CD4-positive, alpha-beta T cell treated with Interleukin-1 beta for 1 hour (primary cell): ENCODE measurements at regions not wholly inside any gene's neighbourhood (a gene's known extent, or its start where the extent isn't known, plus 50 kb on each side); places are given as distances from the start of the nearest gene placed in this dataset.
"Not testable (repeated sequence)": the region's sequence is repeated elsewhere in the genome, so short reads cannot be mapped to it uniquely, and the experiment has no call there.

ENCODE experiments used
- DNase-seq, 2 donors: peaks; one replicate each; pipeline ENCODE4 v3.0.0-alpha.2; 2020 to 2022

- no peak for DNase-seq
Measured at GRCh38 chr6:15758631-15759215, 95.9 kb upstream of the DTNBP1 start.

GRCh38 chr6:15755526-15755925 lies 92.7 kb upstream of the DTNBP1 start:
- DNase-seq, result no peak

DNA sequence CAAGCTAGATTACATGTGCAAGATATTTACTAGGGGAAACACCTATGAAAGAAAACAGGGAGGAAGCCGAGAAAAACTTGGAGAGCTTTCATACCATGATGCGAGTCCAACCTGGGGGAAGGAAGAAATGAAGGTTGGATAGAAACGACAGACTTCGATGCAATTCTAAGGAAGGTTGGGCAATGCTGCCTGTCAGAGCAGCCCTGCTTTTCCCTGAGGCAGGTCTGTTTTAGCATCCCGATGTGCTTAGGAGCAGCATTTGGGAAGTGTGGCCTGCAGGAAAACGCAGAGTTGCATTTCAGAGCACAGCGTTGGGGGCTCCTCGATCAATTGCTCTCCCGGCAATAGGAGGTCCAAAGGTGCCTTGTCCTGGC lies 91.9 kb upstream of the DTNBP1 start:
- DNase-seq, result no peak

DNA sequence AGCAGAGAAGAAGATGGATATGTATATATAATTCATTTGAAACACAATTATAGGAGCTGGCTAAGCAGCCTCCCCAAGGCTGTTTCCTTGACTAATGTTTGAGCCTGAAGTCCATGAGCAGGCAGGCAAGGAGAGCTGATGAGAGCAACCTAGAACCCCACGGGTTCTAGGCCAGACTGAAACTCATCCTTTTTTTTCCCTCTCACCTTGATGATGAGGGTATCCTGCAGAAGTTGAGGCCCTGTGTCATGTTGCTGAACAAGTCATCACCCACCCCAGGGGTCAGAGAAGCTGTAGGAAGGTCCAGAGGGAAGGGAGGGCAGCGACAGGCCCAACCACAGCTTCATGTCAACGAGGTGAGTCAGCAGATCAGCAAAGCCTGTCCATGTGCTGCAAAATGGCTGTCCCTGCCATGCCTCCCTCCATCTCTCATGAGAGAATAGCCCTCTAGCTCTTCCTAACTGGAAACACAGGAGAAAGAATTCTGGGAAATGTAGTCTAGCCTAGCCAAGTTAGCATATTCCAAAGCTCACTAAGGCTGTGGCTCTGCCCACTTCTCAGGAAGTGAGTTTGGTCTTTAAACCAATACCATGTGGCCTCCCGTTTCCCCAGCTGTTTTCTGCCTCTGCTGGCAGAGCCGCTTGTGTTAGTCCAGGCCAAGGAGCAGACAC lies 91.3 kb upstream of the DTNBP1 start:
- DNase-seq, result no peak

DNA sequence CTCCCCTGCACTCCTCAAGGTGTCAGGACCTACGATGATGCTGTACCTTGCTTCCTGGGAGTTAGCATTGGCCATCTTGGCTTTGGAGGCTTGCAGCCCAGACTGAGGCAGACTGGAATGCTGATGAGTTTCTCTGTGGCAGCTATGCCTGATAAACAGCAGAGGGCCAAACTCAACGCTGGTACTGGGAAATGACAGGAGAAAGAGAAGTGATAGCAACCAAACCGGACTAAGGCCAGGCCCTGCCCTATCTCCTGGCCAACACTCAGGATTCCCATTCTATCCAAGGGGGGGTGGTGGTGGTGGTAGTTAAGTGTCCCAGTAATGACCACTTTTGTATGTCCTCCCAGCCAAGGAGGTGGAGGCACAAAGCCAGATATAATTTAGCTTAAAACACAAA lies 90.0 kb upstream of the DTNBP1 start:
- DNase-seq, result no peak

GRCh38 chr6:15751721-15752350 lies 89.0 kb upstream of the DTNBP1 start:
- no peak for DNase-seq

GRCh38 chr6:15748341-15748740 lies 85.5 kb upstream of the DTNBP1 start:
- no peak for DNase-seq

- DNase-seq, result no peak
Measured at GRCh38 chr6:15747354-15747883, 84.6 kb upstream of the DTNBP1 start.

DNA sequence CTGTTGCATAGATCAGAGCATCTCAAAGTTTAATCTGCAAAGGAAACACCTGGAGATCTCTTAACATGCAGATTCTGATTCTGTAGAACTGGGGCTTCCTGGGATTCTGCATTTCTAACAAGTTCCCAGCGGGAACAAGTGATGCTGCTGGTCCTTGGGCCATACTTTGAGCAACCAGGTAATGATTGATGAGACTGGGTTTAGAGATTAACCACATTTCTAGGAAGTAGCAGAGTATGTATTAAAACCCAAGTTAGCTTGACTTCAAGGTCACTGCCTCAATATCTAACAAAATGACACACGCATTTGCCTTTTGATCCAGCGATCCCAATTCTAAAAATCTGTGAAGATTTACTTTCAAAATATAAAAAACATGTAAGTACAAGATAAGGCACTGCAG lies 83.0 kb upstream of the DTNBP1 start:
- no peak for DNase-seq

GRCh38 chr6:15744818-15745402 lies 82.1 kb upstream of the DTNBP1 start:
- DNase-seq, result no peak

GRCh38 chr6:15742013-15742412 lies 79.2 kb upstream of the DTNBP1 start:
- not testable (repeated sequence) for DNase-seq

DNA sequence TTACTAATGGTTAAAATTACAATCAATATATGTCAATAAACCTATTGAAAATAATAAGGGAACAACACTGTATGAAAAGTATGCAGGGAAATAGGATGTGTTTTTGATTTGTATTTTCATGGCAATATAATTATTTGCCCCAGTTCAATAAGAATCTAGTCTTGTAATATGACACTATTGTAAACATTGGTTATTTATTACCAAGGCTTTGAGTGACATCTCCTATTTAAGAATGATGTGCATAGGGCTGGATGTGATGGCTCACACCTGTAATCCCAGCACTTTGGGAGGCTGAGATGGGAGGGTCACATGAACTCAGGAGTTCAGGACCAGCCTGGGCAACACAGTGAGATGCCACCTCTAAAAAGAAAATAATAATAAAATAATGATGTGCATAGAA lies 78.6 kb upstream of the DTNBP1 start:
- no peak for DNase-seq

DNA sequence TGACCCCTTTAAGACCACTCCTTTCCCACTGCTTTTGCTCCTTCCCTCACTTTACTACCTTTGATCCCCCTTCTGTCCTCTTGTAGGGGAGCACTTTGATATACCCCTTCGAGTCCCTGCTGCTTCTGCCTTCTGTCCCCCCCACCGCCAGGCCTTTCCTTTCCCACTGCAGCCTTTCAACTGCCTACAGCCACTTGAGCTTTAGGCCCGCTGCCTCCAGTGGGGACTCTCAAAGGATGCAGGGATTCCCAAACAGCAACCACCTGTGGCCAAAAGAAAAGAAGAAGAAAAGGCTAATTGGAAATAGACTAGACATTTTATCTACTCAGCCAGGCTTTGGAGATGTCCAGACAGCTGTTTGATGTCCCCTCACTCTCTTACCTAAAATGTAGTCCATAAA lies 77.0 kb upstream of the DTNBP1 start:
- DNase-seq, result no peak

DNA sequence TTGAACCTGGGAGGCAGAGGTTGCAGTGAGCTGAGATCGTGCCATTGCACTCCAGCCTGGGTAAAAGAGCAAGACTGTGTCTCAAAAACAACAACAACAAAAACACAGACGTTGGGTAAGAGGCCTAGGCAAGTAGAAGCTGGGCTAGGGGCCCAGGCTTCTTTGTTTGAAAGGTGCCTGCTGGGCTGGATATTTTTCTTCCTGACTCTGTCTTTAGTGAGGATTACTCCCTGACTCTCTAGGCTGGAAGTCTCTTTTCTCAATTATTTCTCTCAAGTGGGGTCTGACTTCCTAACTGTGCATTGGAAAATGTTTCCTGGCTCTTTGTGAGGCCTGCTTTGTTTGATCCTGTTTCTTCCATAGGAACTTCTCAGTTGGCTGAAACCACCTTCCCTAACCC lies 76.5 kb upstream of the DTNBP1 start:
- no peak for DNase-seq

DNA sequence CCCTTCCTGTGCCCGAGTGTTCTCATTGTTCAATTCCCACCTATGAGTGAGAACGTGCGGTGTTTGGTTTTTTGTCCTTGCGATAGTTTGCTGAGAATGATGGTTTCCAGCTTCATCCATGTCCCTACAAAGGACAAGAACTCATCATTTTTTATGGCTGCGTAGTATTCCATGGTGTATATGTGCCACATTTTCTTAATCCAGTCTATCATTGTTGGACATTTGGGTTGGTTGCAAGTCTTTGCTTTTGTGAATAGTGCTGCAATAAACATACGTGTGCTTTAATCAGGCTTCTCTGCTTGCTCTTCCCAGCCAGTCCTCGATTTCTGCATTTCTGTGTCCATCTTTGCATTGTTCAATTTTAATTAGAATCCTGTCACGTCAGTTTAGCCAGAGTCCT lies 75.4 kb upstream of the DTNBP1 start:
- DNase-seq, result not testable (repeated sequence)

- no peak for DNase-seq
Measured at GRCh38 chr6:15736297-15736696, 73.5 kb upstream of the DTNBP1 start.

DNA sequence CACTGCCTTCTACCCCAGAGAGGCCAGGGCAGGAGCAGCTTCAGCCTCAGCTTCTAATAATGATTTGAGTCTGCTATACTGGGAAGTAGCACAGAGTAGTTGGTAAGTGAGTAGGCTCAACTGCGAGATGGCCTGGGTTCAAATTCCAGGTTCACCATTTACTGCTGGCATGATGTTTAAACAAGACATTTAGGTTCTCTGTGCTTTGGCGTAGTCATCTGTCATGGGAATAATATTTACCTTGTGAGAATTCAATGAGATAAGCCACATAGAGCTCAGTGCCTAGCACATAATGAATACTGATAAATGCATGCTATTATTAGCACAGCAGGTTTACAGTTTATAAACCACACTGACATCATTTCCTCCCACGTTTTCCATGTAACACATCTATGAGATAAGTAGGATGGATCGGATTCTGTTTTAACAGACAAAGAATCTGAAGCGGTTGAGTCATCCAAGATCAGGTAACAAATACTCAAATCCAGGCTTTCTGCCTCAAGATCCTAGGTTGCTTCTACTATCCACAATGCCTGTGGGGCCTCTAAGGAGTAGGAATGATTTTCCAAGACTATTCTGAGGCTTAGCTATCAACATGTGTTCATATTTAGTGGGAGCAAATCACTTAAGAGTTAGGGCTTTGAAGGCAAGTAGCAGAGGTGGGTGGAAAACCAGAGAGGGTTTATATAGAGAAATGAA lies 72.9 kb upstream of the DTNBP1 start:
- DNase-seq, result no peak

- no peak for DNase-seq
Measured at GRCh38 chr6:15734118-15734897, 71.5 kb upstream of the DTNBP1 start.

DNA sequence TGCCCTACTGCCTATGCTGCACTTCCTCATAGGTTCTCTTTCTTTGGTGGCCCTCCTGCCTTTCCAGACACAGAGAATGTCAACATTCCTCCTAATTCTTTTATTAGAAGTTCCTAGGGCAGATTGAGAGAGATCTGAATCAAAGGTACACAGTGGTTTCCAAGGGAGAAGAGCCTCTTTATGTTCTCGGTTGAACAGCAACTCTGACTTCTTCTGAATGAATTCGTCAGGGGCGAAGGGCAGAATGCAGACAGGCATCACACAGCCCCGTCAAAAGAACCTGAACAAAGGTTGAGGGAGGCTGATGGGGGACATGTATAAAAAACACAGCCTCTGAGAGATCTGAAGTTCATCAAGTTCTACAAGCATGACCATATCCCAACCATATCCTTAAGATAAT lies 68.1 kb upstream of the DTNBP1 start:
- DNase-seq, result no peak

DNA sequence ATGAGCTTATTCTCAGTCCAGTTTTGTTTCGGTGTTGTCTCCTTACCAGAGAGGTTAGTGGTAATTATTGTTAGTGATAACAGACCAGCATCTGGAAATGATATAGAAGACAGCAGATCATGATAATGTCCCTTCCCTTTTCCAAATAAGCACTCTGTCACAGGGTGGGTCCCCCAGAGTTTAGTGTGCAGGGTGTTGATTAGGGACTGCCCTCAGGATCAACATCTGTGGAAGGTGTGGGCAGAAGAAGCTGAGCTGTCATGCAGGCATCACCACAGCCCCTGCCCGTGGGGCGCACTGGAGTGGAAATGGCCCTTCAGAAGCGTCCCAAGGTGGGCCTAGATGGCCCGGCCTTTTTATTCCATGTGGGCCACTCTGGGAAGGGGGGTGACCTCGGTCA lies 67.6 kb upstream of the DTNBP1 start:
- DNase-seq, result no peak

DNA sequence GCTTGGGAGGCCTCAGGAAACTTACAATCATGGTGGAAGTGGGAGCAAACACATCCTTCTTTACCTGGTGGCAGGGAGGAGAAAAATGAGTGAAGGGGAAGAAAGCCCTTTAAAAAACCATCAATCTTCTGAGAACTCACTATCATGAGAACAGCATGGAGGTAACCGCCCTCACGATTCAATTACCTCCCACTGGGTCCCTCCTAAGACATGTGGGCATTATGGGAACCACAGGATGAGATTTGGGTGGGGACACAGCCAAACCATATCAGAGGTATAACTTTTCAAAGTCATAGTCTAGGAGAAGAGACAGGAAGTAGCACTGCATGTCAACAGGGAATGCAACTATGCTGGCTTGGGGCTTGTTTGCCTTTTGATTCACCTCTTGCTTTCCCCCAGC lies 59.9 kb upstream of the DTNBP1 start:
- no peak for DNase-seq

DNA sequence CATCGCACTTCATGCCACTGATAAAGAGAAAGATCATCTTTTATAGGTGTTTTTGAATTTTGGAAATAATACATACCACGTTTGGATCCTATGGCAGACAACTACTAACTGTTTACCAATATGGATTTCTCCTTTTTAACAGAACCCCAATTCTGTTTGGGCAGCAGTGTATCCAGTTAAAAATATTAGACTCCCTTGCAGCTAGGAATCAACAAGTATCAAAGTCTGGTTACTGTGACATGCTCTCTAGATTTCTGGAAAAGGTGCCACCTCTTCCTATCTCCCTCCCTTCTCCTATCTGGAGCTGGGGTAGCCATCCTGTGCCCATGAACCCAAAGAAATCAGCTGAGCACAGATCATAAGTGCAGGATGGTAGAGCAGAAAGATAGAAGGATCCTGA lies 54.1 kb upstream of the DTNBP1 start:
- no peak for DNase-seq

DNA sequence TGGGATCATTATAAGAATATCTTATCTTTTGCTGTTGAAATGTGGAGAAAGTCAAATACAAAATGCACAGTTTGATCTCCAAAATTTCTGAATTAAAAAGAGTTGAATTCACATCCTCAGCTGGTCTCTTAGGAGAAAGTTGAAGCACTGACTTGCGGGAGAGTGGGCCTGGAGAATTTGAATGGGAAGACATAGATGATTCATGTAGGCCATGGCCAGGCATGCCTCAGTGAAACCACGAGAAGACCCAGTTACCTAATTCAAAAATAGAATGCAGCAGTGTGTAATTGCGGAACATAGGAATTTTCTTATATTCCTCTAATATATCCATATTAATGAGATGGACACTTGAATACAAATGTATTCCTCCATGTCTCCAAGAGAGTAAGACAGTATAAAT lies 53.0 kb upstream of the DTNBP1 start:
- DNase-seq, result no peak
